Stomach (tissue), 8 donors: ENCODE measurements at regions not wholly inside any gene's neighbourhood (a gene's known extent, or its start where the extent isn't known, plus 50 kb on each side); places are given as distances from the start of the nearest gene placed in this dataset.

Experiments
- DNase-seq, 2 donors: peaks; one replicate each; pipeline versions ENCODE4 v3.0.0 to v3.0.0-alpha.2; 2013 to 2019
- H3K27ac ChIP-seq, 5 donors: fragments of 200-600 bp in 4 of 5; sonication (generic) in 4 of 5; one replicate each; pipeline ENCODE4 v1.5.1; 2013 to 2019; ENCODE audit warnings: mild to moderate bottlenecking in 1 of 5, moderate library complexity in 1 of 5
- H3K27me3 ChIP-seq, 3 donors: fragments of 200-600 bp; sonication (generic); one replicate each; pipeline ENCODE4 v1.5.1; 2017 to 2019; ENCODE audit warnings: mixed run types in 1 of 3
- H3K36me3 ChIP-seq, 4 donors: fragments of 200-600 bp; sonication (generic); 1 replicate in 3 of 4; 2 replicates in 1 of 4; pipeline ENCODE4 v1.5.1; 2016 to 2019
- H3K4me1 ChIP-seq, 4 donors: fragments of 200-600 bp; sonication (generic); one replicate each; pipeline ENCODE4 v1.5.1; 2016 to 2019
- H3K4me3 ChIP-seq, 4 donors: fragments of 200-600 bp; sonication (generic) in 3 of 4; one replicate each; pipeline ENCODE4 v1.5.1; 2016 to 2019; ENCODE audit warnings: mild to moderate bottlenecking in 1 of 4
- H3K9me3 ChIP-seq, 4 donors: fragments of 200-600 bp; sonication (generic); one replicate each; pipeline ENCODE4 v1.5.1; 2016 to 2019
- EP300 ChIP-seq: sonication (generic); formaldehyde crosslinking; IDR thresholded peaks from one replicate; pipeline ENCODE4 v1.6.1; 2017; ENCODE audit warnings: antibody characterized with exemption
- POLR2A ChIP-seq, 4 donors: fragments of 450-650 bp; IDR thresholded peaks; one replicate each; pipeline ENCODE4 v1.6.1; 2016; ENCODE audit warnings: antibody characterized with exemption in 4 of 4, control low read depth in 2 of 4, mild to moderate bottlenecking in 1 of 4, moderate library complexity in 1 of 4
- POLR2AphosphoS5 ChIP-seq, 3 donors: sonication (generic); formaldehyde crosslinking; IDR thresholded peaks; one replicate each; pipeline ENCODE4 v1.6.1; 2016; ENCODE audit warnings: antibody characterized with exemption in 3 of 3
- WGBS, 5 donors: extraction: QIAGEN DNeasy Blood & Tissue Kit in 3 of 5; methylation state at CpG; one replicate each; pipeline versions ENCODE4 v1.1.5 to v1.1.7; 2013 to 2018; 5-methylcytosine and 5-hydroxymethylcytosine counted together
- intact Hi-C: fragments of 100-400 bp; cut with DNase I; formaldehyde crosslinking; loops from one replicate; pipeline ENCODE4 v1.15.1; 2023; ENCODE audit warnings: low total_unique reads
- TF ChIP-seq, protein P1 (sequence below), 7 experiments: fragments of 450-650 bp in 4 of 7; fragments of 200-600 bp in 3 of 7; sonication (generic) in 3 of 7; IDR thresholded peaks; one replicate each; pipeline ENCODE4 v1.5.1; 2016 to 2019; ENCODE audit warnings: antibody characterized with exemption in 7 of 7, control low read depth in 2 of 7, mild to moderate bottlenecking in 1 of 7
- donor health status: healthy with polysubstance abuse.
- donor health status: Bipolar disorder and iron deficiency.
- donor health status: healthy.

DNA sequence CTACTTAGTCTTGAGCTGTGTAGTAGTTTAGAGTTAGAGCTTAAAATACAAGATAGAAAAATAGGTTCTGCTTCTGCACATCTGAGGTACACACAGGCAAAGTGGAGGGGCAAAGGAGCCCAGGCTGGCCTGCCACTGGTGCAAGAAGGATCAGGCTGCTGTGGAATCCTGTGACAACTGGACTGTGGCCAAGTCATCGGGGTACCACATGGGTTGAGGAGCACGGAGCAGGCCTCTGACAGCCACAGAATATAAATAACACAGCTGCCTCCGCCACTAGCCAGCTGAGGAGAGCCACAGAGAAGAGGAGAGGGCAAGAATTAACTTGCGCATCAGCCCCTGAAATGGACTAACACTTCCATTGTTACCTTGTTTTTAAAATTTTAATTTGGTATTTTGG is 206.0 kb upstream of the MARCKS start:
- Histone ChIP-seq H3K9me3 (no peaks in the 10 kb centered on the region), H3K4me3 (no peak overlapping the region), H3K27ac (no peak overlapping the region), H3K27me3 (no peaks in the 10 kb centered on the region), H3K4me1 (peaks cover 12 to 36% (median 23%) of the 10 kb centered on the region in 4 donors), H3K36me3 (no peaks in the 10 kb centered on the region)
- DNase-seq: no peak
- intact Hi-C loops: no loop called here
- WGBS, 5 donors: 53 to 72% (median 62%) methylated on average over 4 of the region's 4 CpGs
- no peak for TF ChIP-seq POLR2AphosphoS5 (IDR thresholded peaks at IDR 0.05)
- TF ChIP-seq EP300: no peak
- no peak for TF ChIP-seq POLR2A (IDR thresholded peaks at IDR 0.05)
- TF ChIP-seq, protein P1, sequence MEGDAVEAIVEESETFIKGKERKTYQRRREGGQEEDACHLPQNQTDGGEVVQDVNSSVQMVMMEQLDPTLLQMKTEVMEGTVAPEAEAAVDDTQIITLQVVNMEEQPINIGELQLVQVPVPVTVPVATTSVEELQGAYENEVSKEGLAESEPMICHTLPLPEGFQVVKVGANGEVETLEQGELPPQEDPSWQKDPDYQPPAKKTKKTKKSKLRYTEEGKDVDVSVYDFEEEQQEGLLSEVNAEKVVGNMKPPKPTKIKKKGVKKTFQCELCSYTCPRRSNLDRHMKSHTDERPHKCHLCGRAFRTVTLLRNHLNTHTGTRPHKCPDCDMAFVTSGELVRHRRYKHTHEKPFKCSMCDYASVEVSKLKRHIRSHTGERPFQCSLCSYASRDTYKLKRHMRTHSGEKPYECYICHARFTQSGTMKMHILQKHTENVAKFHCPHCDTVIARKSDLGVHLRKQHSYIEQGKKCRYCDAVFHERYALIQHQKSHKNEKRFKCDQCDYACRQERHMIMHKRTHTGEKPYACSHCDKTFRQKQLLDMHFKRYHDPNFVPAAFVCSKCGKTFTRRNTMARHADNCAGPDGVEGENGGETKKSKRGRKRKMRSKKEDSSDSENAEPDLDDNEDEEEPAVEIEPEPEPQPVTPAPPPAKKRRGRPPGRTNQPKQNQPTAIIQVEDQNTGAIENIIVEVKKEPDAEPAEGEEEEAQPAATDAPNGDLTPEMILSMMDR (IDR thresholded peaks at IDR 0.05): no peak

DNA sequence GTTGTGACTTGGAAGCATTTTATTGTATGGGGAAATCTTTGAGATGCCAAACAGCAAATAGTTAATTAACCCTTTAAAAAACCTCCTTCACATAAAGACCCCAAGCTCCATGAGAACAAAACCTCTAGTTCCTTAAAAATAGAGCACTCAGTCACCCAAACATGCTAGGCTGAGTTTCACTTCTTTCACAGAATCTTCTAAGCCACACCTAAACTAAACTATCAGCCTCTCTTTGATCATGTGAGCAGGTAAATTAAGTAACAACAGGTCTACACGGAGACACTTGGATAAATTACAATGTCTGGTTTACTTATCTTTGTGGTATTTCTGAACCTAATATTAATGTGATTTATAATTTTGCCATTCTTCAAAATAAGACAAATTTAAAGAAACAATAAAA is 205.2 kb upstream of the MARCKS start:
- intact Hi-C loops: no loop called here
- no peaks in the 10 kb centered on the region for H3K9me3 ChIP-seq
- TF ChIP-seq EP300 (no peak), POLR2A (IDR thresholded peaks at IDR 0.05) (no peak), POLR2AphosphoS5 (IDR thresholded peaks at IDR 0.05) (no peak)
- TF ChIP-seq, protein P1 (IDR thresholded peaks at IDR 0.05): no peak
- no peaks in the 10 kb centered on the region for H3K36me3 ChIP-seq
- peaks cover 11 to 36% (median 23%) of the 10 kb centered on the region in 4 donors for H3K4me1 ChIP-seq
- WGBS, 5 donors: 13 to 53% (median 39%) methylated on average over 1 of the region's 1 CpG
- no peak overlapping the region for H3K27ac ChIP-seq
- no peak for DNase-seq
- no peaks in the 10 kb centered on the region for H3K27me3 ChIP-seq
- no peak overlapping the region for H3K4me3 ChIP-seq

DNA sequence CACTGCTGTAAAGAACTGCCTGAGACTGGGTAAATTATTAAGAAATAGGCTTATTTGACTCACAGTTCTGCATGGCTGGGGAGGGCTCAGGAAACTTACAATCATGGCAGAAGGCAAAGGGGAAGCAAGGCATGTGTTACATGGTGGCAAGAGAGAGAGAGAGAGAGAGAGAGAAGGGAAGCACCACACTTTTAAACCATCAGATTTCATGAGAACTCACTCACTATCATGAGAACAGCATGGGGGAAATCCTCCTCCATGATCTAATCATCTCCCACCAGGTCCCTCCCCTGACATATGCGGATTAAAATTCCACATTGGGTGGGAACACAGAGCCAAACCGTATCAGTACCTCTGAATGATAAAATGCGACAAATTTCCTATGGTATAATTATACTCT is 203.9 kb upstream of the MARCKS start:
- TF ChIP-seq EP300: no peak
- no peak for TF ChIP-seq POLR2A (IDR thresholded peaks at IDR 0.05)
- no peak for TF ChIP-seq POLR2AphosphoS5 (IDR thresholded peaks at IDR 0.05)
- TF ChIP-seq, protein P1 (IDR thresholded peaks at IDR 0.05): no peak
- no peak overlapping the region for H3K4me3 ChIP-seq
- intact Hi-C loops: no loop called here
- peaks cover 7 to 38% (median 20%) of the 10 kb centered on the region in 4 donors for H3K4me1 ChIP-seq
- peak overlapping the region in 2 of 5 donors; percentile 28 to 44 for H3K27ac ChIP-seq
- DNase-seq: no peak
- H3K36me3 ChIP-seq: no peaks in the 10 kb centered on the region
- 91 to 98% (median 95%) methylated on average over 3 of the region's 3 CpGs for WGBS, 5 donors
- H3K27me3 ChIP-seq: no peaks in the 10 kb centered on the region
- H3K9me3 ChIP-seq: no peaks in the 10 kb centered on the region

DNA sequence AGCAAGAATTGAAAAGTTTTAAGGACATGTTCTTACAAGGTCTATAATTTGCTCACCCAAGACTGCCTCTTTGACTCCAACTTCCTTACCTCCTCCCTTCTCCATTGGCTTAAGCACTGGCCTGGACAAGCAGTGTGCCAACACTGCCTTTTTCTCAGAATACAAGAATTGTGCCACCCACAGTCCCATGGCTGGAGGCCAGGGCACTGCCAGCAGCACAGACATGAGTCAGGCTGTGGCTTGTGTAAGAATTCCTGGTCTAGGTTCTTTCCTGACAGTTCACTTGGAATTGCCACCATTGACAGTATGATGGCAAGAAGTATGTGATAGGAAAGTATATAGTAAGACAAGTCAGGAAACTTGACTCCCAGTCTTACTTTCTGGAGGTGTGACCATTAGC is 202.7 kb upstream of the MARCKS start:
- H3K9me3 ChIP-seq: no peaks in the 10 kb centered on the region
- TF ChIP-seq, protein P1 (IDR thresholded peaks at IDR 0.05): no peak
- peak in 2 of 3 donors; percentile 45 to 80 for TF ChIP-seq POLR2AphosphoS5 (IDR thresholded peaks at IDR 0.05)
- H3K27ac ChIP-seq: peak overlapping the region in 4 of 5 donors; percentile 28 to 57 (median 44)
- peak; percentile 64 to 84 for DNase-seq
- intact Hi-C loops: no loop called here
- H3K4me1 ChIP-seq: peaks cover 7 to 36% (median 13%) of the 10 kb centered on the region in 4 donors
- no peaks in the 10 kb centered on the region for H3K36me3 ChIP-seq
- H3K27me3 ChIP-seq: no peaks in the 10 kb centered on the region
- H3K4me3 ChIP-seq: no peak overlapping the region
